CD14-positive monocyte (primary cell): ENCODE measurements at regions not wholly inside any gene's neighbourhood (a gene's known extent, or its start where the extent isn't known, plus 50 kb on each side); places are given as distances from the start of the nearest gene placed in this dataset.

Experiments
- DNase-seq, 3 donors: peaks; one replicate each; pipeline ENCODE4 v3.0.0-alpha.2; 2011 to 2022
- H2AFZ ChIP-seq: 2 replicates; pipeline ENCODE4 v1.6.0; 2012; ENCODE audit warnings: mild to moderate bottlenecking, low read depth, low read length, inconsistent platforms; ENCODE audit not compliant: insufficient read depth, poor library complexity, severe bottlenecking
- H3K27ac ChIP-seq, 2 donors: 1 replicate in 1 of 2; 2 replicates in 1 of 2; pipeline ENCODE4 v1.5.1; 2012 to 2013; ENCODE audit warnings: low read length in 2 of 2, control low read depth in 1 of 2, inconsistent platforms in 1 of 2, low read depth in 1 of 2, mild to moderate bottlenecking in 1 of 2
- H3K27me3 ChIP-seq, 2 donors: one replicate each; pipeline versions ENCODE4 v1.6.0 to v1.6.1; 2011 to 2013; ENCODE audit warnings: low read length in 2 of 2; ENCODE audit not compliant: control insufficient read depth in 2 of 2, insufficient read depth in 2 of 2
- H3K36me3 ChIP-seq, 2 donors: replicated peaks in 1 of 2; 1 replicate in 1 of 2; 2 replicates in 1 of 2; pipeline versions ENCODE4 v1.5.1 to v1.6.1; 2012 to 2013; ENCODE audit warnings: low read length in 2 of 2, control low read depth in 1 of 2, inconsistent platforms in 1 of 2, mild to moderate bottlenecking in 1 of 2; ENCODE audit not compliant: insufficient read depth in 2 of 2, control insufficient read depth in 1 of 2
- H3K4me1 ChIP-seq, 2 donors: 1 replicate in 1 of 2; 2 replicates in 1 of 2; pipeline versions ENCODE4 v1.5.1 to v1.6.1; 2012 to 2013; ENCODE audit warnings: low read length in 2 of 2, control low read depth in 1 of 2, inconsistent platforms in 1 of 2, mild to moderate bottlenecking in 1 of 2, moderate library complexity in 1 of 2; ENCODE audit not compliant: insufficient read depth in 2 of 2, control insufficient read depth in 1 of 2
- H3K4me2 ChIP-seq: replicated peaks from 2 replicates; pipeline ENCODE3; 2012; ENCODE audit warnings: low read length, moderate library complexity, mild to moderate bottlenecking; ENCODE audit not compliant: poor library complexity, severe bottlenecking; ENCODE audit errors: extremely low read depth
- H3K4me3 ChIP-seq, 3 experiments: fragments of 200-600 bp in 1 of 3; sonication (generic) in 1 of 3; replicated peaks in 1 of 3; 1 replicate in 2 of 3; 2 replicates in 1 of 3; pipeline ENCODE4 v1.5.1; 2011 to 2013; ENCODE audit warnings: low read length in 3 of 3, mild to moderate bottlenecking in 3 of 3, control low read depth in 2 of 3, low read depth in 2 of 3, inconsistent platforms in 1 of 3, moderate library complexity in 1 of 3
- H3K79me2 ChIP-seq: 2 replicates; pipeline ENCODE4 v1.6.0; 2012; ENCODE audit warnings: mild to moderate bottlenecking, control low read depth, inconsistent platforms, low read length, moderate library complexity; ENCODE audit not compliant: insufficient read depth
- H3K9ac ChIP-seq: 2 replicates; pipeline ENCODE4 v1.6.0; 2017; ENCODE audit warnings: low read length, mild to moderate bottlenecking; ENCODE audit not compliant: insufficient read depth, poor library complexity, severe bottlenecking
- H3K9me3 ChIP-seq, 2 donors: replicated peaks in 1 of 2; 1 replicate in 1 of 2; 2 replicates in 1 of 2; pipeline versions ENCODE4 v1.5.1 to v1.6.1; 2012 to 2013; ENCODE audit warnings: low read length in 2 of 2, control low read depth in 1 of 2; ENCODE audit not compliant: control insufficient read depth in 1 of 2, insufficient read depth in 1 of 2
- H4K20me1 ChIP-seq: 2 replicates; pipeline ENCODE4 v1.6.0; 2012; ENCODE audit warnings: mild to moderate bottlenecking, low read length, control low read depth, moderate library complexity; ENCODE audit not compliant: insufficient read depth
- H3K27ac Mint-ChIP-seq, 7 donors: one replicate each; pipeline ENCODE4 v1.8.0; 2020; ENCODE audit warnings: mild to moderate bottlenecking in 7 of 7, mixed read lengths in 7 of 7, moderate library complexity in 6 of 7, inconsistent platforms in 2 of 7
- H3K27me3 Mint-ChIP-seq, 3 donors: one replicate each; pipeline ENCODE4 v1.8.0; 2021 to 2022; ENCODE audit warnings: low read depth in 3 of 3, mild to moderate bottlenecking in 3 of 3, mixed read lengths in 3 of 3, moderate library complexity in 3 of 3, inconsistent platforms in 1 of 3
- H3K36me3 Mint-ChIP-seq, 2 donors: one replicate each; pipeline ENCODE4 v1.8.0; 2020; ENCODE audit warnings: mixed read lengths in 2 of 2, inconsistent platforms in 1 of 2, mild to moderate bottlenecking in 1 of 2
- H3K4me1 Mint-ChIP-seq: one replicate; pipeline ENCODE4 v1.8.0; 2020; ENCODE audit warnings: mild to moderate bottlenecking, mixed read lengths
- H3K4me3 Mint-ChIP-seq, 2 donors: one replicate each; pipeline ENCODE4 v1.8.0; 2020; ENCODE audit warnings: mild to moderate bottlenecking in 2 of 2, mixed read lengths in 2 of 2, moderate library complexity in 1 of 2
- H3K9me3 Mint-ChIP-seq, 7 donors: one replicate each; pipeline ENCODE4 v1.8.0; 2020 to 2022; ENCODE audit warnings: mixed read lengths in 7 of 7, mild to moderate bottlenecking in 6 of 7, moderate library complexity in 6 of 7, inconsistent platforms in 2 of 7
- CTCF ChIP-seq: fragments of 200-600 bp; IDR thresholded peaks from one replicate; pipeline ENCODE4 v1.8.0; 2022; ENCODE audit warnings: antibody characterized with exemption, mild to moderate bottlenecking
- WGBS: methylation state at CpG from one replicate; pipeline ENCODE4 v1.1.5; 2013; ENCODE audit warnings: missing lambda C conversion rate; ENCODE audit not compliant: insufficient coverage; 5-methylcytosine and 5-hydroxymethylcytosine counted together
- intact Hi-C, 2 donors: fragments of 100-400 bp; cut with micrococcal nuclease; formaldehyde crosslinking; loops; one replicate each; pipeline versions ENCODE4 v1.15.0 to v1.15.1; 2023

GRCh38 chr18:33871363-33872025 lies 293.5 kb downstream of the ASXL3 start:
- Mint-ChIP-seq H3K27me3 (no peaks in the 10 kb centered on the region), H3K36me3 (no peaks in the 10 kb centered on the region), H3K4me3 (no peak overlapping the region), H3K9me3 (peaks cover 0 to 2% (median 0%) of the 10 kb centered on the region in 7 donors), H3K27ac (no peak overlapping the region), H3K4me1 (no peaks in the 10 kb centered on the region)
- H4K20me1 ChIP-seq, result no peaks in the 10 kb centered on the region
- H3K4me2 ChIP-seq, result no peak overlapping the region
- no peak for DNase-seq
- WGBS, result no CpG with 5 or more reads among the region's 2 CpGs
- intact Hi-C loops, result no loop called here
- H3K27me3 ChIP-seq, result no peaks in the 10 kb centered on the region
- no peak overlapping the region for H3K4me3 ChIP-seq
- no peaks in the 10 kb centered on the region for H3K79me2 ChIP-seq
- H3K4me1 ChIP-seq, result no peaks in the 10 kb centered on the region
- no peaks in the 10 kb centered on the region for H3K9me3 ChIP-seq
- TF ChIP-seq CTCF, result no peak
- H2AFZ ChIP-seq, result no peak overlapping the region
- H3K9ac ChIP-seq, result no peak overlapping the region
- no peaks in the 10 kb centered on the region for H3K36me3 ChIP-seq
- H3K27ac ChIP-seq, result no peak overlapping the region

GRCh38 chr18:33870059-33870458 lies 292.0 kb downstream of the ASXL3 start:
- H3K9ac ChIP-seq, result no peak overlapping the region
- no peak for DNase-seq
- Mint-ChIP-seq H3K9me3 (peaks cover 0 to 2% (median 0%) of the 10 kb centered on the region in 7 donors), H3K36me3 (no peaks in the 10 kb centered on the region), H3K4me3 (no peak overlapping the region), H3K4me1 (no peaks in the 10 kb centered on the region), H3K27ac (no peak overlapping the region), H3K27me3 (no peaks in the 10 kb centered on the region)
- no peaks in the 10 kb centered on the region for H3K79me2 ChIP-seq
- H3K4me2 ChIP-seq, result no peak overlapping the region
- no peak for TF ChIP-seq CTCF
- H3K27ac ChIP-seq, result no peak overlapping the region
- no peaks in the 10 kb centered on the region for H4K20me1 ChIP-seq
- H2AFZ ChIP-seq, result no peak overlapping the region
- no peak overlapping the region for H3K4me3 ChIP-seq
- no peaks in the 10 kb centered on the region for H3K36me3 ChIP-seq
- H3K9me3 ChIP-seq, result no peaks in the 10 kb centered on the region
- intact Hi-C loops, result no loop called here
- no peaks in the 10 kb centered on the region for H3K27me3 ChIP-seq
- H3K4me1 ChIP-seq, result no peaks in the 10 kb centered on the region
